GM21825 (cell line): ENCODE measurements at regions not wholly inside any gene's neighbourhood (a gene's known extent, or its start where the extent isn't known, plus 50 kb on each side); places are given as distances from the start of the nearest gene placed in this dataset.
"Not testable (repeated sequence)": the region's sequence is repeated elsewhere in the genome, so short reads cannot be mapped to it uniquely, and the experiment has no call there.

Experiments
- ATAC-seq: cut with Tn5 transposase; IDR thresholded peaks from one replicate; pipeline ENCODE4 v1.9.1; 2021; ENCODE audit warnings: mild to moderate bottlenecking, moderate library complexity; ENCODE audit not compliant: unreplicated experiment

GRCh38 chr5:156019130-156019529, 307.8 kb upstream of the SGCD start:
- ATAC-seq = no peak

- ATAC-seq = no peak
Observed at GRCh38 chr5:156019571-156020180, 307.3 kb upstream of the SGCD start.

GRCh38 chr5:156020647-156021046, 306.3 kb upstream of the SGCD start:
- ATAC-seq = no peak

GRCh38 chr5:156021866-156022265, 305.1 kb upstream of the SGCD start:
- ATAC-seq = no peak

- no peak for ATAC-seq
Observed at GRCh38 chr5:156025656-156026055, 301.3 kb upstream of the SGCD start.

GRCh38 chr5:156031181-156031580, 295.8 kb upstream of the SGCD start:
- no peak for ATAC-seq

- no peak for ATAC-seq
Observed at GRCh38 chr5:156036640-156037039, 290.3 kb upstream of the SGCD start.

- no peak for ATAC-seq
Observed at GRCh38 chr5:156037151-156037909, 289.6 kb upstream of the SGCD start.

- ATAC-seq = no peak
Observed at GRCh38 chr5:156042726-156043125, 284.2 kb upstream of the SGCD start.

- ATAC-seq = no peak
Observed at GRCh38 chr5:156043351-156043750, 283.6 kb upstream of the SGCD start.

GRCh38 chr5:156051972-156052371, 275.0 kb upstream of the SGCD start:
- ATAC-seq = no peak

- no peak for ATAC-seq
Observed at GRCh38 chr5:156052656-156053055, 274.3 kb upstream of the SGCD start.

GRCh38 chr5:156053056-156053455, 273.9 kb upstream of the SGCD start:
- ATAC-seq = no peak

GRCh38 chr5:156076912-156077311, 250.1 kb upstream of the SGCD start:
- no peak for ATAC-seq

GRCh38 chr5:156087577-156088110, 239.3 kb upstream of the SGCD start:
- no peak for ATAC-seq

- ATAC-seq = not testable (repeated sequence)
Observed at GRCh38 chr5:156089955-156090940, 236.7 kb upstream of the SGCD start.

- no peak for ATAC-seq
Observed at GRCh38 chr5:156093024-156093423, 233.9 kb upstream of the SGCD start.

- ATAC-seq = no peak
Observed at GRCh38 chr5:156094001-156094400, 233.0 kb upstream of the SGCD start.

- ATAC-seq = no peak
Observed at GRCh38 chr5:156095709-156096241, 231.2 kb upstream of the SGCD start.

GRCh38 chr5:156096259-156096658, 230.7 kb upstream of the SGCD start:
- no peak for ATAC-seq
